ENCODE measurements at regions not wholly inside any gene's neighbourhood (a gene's known extent, or its start where the extent isn't known, plus 50 kb on each side); places are given as distances from the start of the nearest gene placed in this dataset.

DNA sequence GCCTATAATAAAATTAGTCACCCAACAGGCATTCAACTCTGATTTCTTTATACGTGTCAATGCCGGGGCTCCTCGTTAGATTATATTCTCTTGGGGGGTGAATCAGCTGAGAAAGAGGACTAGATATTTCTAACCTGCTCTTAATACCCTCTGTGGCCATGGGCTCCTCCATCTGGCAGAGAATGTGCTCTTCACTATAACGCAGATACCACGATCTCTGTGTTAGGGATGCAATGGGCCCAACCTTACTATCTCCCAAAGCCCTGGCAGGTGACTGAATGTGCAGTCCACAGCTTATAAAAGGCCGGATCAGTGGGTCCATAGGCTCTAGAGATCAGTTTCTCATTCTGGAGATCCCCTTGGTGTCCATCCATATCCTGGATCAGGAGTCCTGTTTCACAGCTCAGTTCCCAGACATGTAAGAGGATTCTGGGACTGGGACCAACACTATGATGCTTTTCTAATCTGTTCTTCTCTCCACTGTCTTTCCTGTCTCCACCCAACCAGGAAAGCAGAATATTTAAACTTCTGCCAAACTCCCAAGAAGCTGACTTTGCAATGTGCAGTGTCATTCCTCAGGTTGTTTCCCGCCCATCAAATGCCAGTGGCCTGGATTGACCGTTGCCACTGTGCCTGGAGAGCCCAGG lies 71.4 kb upstream of the CELF4 start:
- no peak overlapping the region for H3K27ac ChIP-seq
- TF ChIP-seq, protein P1, sequence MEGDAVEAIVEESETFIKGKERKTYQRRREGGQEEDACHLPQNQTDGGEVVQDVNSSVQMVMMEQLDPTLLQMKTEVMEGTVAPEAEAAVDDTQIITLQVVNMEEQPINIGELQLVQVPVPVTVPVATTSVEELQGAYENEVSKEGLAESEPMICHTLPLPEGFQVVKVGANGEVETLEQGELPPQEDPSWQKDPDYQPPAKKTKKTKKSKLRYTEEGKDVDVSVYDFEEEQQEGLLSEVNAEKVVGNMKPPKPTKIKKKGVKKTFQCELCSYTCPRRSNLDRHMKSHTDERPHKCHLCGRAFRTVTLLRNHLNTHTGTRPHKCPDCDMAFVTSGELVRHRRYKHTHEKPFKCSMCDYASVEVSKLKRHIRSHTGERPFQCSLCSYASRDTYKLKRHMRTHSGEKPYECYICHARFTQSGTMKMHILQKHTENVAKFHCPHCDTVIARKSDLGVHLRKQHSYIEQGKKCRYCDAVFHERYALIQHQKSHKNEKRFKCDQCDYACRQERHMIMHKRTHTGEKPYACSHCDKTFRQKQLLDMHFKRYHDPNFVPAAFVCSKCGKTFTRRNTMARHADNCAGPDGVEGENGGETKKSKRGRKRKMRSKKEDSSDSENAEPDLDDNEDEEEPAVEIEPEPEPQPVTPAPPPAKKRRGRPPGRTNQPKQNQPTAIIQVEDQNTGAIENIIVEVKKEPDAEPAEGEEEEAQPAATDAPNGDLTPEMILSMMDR (conservative IDR thresholded peaks at IDR 0.05), result no peak

DNA sequence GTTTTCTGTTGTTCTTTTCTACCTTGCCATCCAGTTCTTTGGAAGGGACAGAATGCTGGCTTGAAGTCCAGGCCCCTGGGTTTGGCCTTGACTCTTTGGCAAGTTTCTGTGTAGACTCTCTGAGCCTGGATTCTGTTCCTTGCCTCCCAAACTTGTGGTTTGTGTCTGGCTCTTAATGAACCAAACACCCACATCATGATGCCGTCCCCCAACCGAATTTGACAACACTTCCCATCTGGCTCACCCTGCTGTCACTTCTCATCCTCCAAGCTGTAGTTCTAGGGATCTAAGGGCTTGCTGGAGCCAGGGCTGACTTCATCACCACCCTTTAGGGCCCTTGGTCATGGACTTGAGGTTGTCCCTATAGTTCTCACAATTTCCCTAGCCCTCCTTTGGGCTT lies 68.9 kb upstream of the CELF4 start:
- no peak overlapping the region for H3K27ac ChIP-seq
- TF ChIP-seq, protein P1 (conservative IDR thresholded peaks at IDR 0.05), result no peak

DNA sequence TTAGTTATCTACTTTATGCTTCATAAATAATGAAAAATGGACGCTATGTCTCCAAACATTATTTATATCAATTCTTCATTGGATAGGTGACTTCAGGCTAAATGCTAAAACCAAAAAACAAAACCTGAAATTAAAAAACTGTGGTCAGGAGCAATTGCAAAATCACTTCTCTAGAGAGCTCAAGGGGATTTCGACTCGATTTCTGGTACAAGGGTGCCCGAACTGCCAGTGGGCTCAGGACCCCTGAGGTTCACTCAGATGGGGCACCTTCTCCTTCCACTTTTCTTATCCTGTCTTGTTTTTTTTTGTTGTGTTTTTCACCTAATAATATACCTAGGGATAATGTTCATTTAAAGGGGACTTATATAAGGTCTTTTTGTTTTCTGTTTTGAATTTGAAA lies 65.8 kb upstream of the CELF4 start:
- TF ChIP-seq, protein P1 (conservative IDR thresholded peaks at IDR 0.05), result no peak
- H3K27ac ChIP-seq, result no peak overlapping the region

DNA sequence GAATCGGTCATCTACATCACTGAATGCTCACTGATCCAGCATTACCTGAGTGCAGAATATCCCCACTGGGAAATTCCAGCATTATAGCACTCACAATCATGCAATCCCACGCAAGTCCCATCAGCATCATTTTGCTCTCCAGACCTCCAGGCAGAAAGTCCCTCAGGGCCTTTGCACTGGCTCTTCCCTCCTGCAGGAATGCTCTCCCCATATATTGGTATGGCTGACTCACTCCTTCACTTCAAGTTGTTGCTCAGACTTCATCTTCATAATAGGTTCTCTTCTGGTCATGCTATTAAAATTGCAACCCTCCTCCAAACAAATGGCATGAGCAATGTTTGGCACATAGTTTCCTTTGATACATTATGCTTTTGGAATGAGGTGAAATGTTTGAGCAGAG lies 64.7 kb upstream of the CELF4 start:
- TF ChIP-seq, protein P1 (conservative IDR thresholded peaks at IDR 0.05), result no peak
- no peak overlapping the region for H3K27ac ChIP-seq

DNA sequence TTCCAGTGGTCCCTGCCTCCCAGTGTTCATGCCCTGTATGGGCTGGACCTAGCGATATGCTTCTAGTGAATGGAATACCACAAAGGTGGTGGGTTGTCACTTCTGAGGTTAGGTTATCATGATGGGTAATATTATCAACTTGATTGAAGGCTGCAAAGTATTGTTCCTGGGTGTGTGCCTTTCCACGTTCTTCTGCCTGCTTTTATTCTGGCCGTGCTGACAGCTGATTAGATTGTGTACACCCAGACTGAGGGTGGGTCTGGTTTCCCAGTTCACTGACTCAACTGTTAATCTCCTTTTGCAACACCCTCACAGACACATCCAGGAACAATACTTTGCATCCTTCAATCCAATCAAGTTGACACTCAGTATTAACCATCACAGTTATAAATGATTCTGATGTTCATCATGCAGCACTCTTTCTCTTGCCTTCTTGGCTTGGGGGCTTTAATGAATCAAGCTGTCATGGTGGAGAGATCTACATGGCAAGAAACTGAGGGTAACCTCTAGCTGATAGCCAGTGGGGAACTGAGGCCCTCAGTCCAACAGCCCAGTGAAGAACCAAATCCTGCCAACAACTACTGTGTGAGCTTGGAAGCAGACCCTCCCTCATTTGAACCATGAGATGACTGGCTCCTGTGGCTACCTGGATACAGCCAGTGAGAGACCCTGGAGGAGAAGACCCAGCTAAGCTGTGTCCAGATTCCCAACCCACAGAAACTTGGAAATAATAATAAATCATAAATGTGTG lies 63.0 kb upstream of the CELF4 start:
- TF ChIP-seq, protein P1 (conservative IDR thresholded peaks at IDR 0.05), result no peak
- no peak overlapping the region for H3K27ac ChIP-seq

DNA sequence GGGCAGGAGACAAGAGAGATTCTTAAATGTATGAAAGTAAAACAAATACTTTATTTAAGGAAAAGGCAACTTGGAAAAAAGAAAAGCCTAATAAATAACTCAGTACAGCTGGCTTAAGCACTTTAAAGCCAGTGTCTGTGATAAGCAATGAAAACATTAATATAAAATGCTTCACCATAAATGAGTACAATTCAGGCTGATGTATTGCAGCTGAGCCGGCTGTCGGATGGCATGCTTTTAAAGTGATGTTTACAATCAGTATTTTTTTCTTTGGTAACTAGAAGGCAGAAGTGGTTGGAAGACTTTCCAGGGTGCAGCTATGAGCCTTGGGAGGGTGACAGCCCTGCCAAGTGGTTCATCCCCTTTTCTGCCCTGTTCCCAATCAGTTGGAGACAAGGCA lies 58.7 kb upstream of the CELF4 start:
- TF ChIP-seq, protein P1 (conservative IDR thresholded peaks at IDR 0.05), result no peak
- no peak overlapping the region for H3K27ac ChIP-seq

DNA sequence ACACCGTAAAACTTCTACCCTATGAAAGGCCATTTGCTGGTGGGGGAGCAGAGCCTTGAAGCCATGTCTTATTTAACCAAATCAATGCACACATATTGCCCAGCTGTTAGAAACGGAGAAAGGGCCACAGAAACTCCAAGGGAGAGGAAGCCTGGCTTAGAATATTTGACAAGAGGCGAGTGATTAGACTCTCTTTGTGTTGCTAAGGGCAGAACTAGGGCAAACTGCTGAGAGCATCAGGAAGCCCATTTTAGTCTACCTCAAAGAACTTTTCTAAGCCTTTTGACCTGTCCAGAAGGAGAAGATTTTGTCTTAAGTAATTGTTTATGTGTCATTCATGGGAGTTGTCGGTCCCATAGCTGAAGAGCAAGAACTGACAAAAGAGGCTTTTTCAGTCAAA lies 54.4 kb upstream of the CELF4 start:
- no peak overlapping the region for H3K27ac ChIP-seq
- TF ChIP-seq, protein P1 (conservative IDR thresholded peaks at IDR 0.05), result no peak

All from VCaP (cell line).